ENCODE measurements at regions not wholly inside any gene's neighbourhood (a gene's known extent, or its start where the extent isn't known, plus 50 kb on each side); places are given as distances from the start of the nearest gene placed in this dataset.

- DNase-seq (ENCODE audit: low spot score), result no peak
Observed at GRCh38 chr14:99058542-99058941, 213.5 kb downstream of the BCL11B start.

GRCh38 chr14:99062216-99062615 is 209.8 kb downstream of the BCL11B start:
- no peak for DNase-seq (ENCODE audit: low spot score)

GRCh38 chr14:99062772-99063418 is 209.1 kb downstream of the BCL11B start:
- DNase-seq (ENCODE audit: low spot score), result no peak

- DNase-seq (ENCODE audit: low spot score), result no peak
Observed at GRCh38 chr14:99063620-99064225, 208.3 kb downstream of the BCL11B start.

- no peak for DNase-seq (ENCODE audit: low spot score)
Observed at GRCh38 chr14:99064262-99064954, 207.6 kb downstream of the BCL11B start.

- DNase-seq (ENCODE audit: low spot score), result no peak
Observed at GRCh38 chr14:99065551-99065950, 206.4 kb downstream of the BCL11B start.

- DNase-seq (ENCODE audit: low spot score), result no peak
Observed at GRCh38 chr14:99066378-99066777, 205.6 kb downstream of the BCL11B start.

- DNase-seq (ENCODE audit: low spot score), result no peak
Observed at GRCh38 chr14:99067141-99067920, 204.7 kb downstream of the BCL11B start.

- DNase-seq (ENCODE audit: low spot score), result no peak
Observed at GRCh38 chr14:99067927-99068326, 204.1 kb downstream of the BCL11B start.

- no peak for DNase-seq (ENCODE audit: low spot score)
Observed at GRCh38 chr14:99069946-99070345, 202.1 kb downstream of the BCL11B start.

- DNase-seq (ENCODE audit: low spot score), result no peak
Observed at GRCh38 chr14:99072433-99072832, 199.6 kb downstream of the BCL11B start.

- no peak for DNase-seq (ENCODE audit: low spot score)
Observed at GRCh38 chr14:99072956-99073355, 199.0 kb downstream of the BCL11B start.

- no peak for DNase-seq (ENCODE audit: low spot score)
Observed at GRCh38 chr14:99073431-99073830, 198.6 kb downstream of the BCL11B start.

- DNase-seq (ENCODE audit: low spot score), result no peak
Observed at GRCh38 chr14:99075061-99075460, 196.9 kb downstream of the BCL11B start.

GRCh38 chr14:99075771-99076375 is 196.1 kb downstream of the BCL11B start:
- DNase-seq (ENCODE audit: low spot score), result no peak

- no peak for DNase-seq (ENCODE audit: low spot score)
Observed at GRCh38 chr14:99077076-99077843, 194.7 kb downstream of the BCL11B start.

- no peak for DNase-seq (ENCODE audit: low spot score)
Observed at GRCh38 chr14:99077844-99078236, 194.2 kb downstream of the BCL11B start.

- DNase-seq (ENCODE audit: low spot score), result no peak
Observed at GRCh38 chr14:99078426-99078825, 193.6 kb downstream of the BCL11B start.

GRCh38 chr14:99079061-99079727 is 192.8 kb downstream of the BCL11B start:
- DNase-seq (ENCODE audit: low spot score), result no peak

GRCh38 chr14:99080306-99080705 is 191.7 kb downstream of the BCL11B start:
- no peak for DNase-seq (ENCODE audit: low spot score)
